ENCODE measurements at regions not wholly inside any gene's neighbourhood (a gene's known extent, or its start where the extent isn't known, plus 50 kb on each side); places are given as distances from the start of the nearest gene placed in this dataset.

DNA sequence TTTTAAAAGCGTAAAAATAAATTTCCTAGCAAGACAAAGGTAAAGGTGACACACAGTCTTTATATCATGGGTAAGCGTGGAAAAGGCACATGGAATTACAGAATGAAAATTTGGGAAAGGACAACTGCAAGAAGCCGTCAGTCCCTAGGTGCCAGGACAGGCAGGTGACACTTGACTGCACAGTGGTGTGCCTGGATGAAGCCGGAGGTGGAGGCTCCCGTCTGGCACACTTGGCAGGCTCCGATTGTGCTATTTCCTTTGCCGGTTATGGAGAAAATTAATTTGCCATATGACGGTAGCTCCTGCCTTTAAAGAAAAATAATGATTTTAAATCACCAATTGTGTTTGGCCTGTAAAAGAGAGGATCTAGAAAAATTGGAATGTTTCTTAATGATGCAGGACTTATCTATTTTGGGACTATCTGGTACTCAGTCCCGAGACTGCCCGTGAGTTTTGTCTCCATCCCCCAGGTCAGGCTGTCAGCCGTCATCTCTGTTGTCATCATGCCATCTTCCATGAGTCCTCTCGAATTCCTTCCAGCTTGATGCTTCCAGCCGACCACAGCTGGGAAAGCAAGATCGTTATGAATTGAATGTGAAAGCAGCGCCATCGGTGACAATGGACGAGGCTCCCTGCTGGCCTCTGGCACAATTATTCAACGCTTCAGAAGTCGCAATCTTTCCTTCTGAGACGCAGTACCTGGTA lies 56.2 kb upstream of the MGMT start:
- Histone ChIP-seq H3K4me3 (ENCODE audit: low read depth in 1 of 2, low read length in 2 of 2) (no peak overlapping the region), H3K27me3 (ENCODE audit: control insufficient read depth in 1 of 2, insufficient read depth in 2 of 2, low read length in 2 of 2) (no peaks in the 10 kb centered on the region), H3K4me1 (ENCODE audit: control insufficient read depth in 2 of 2, insufficient read depth in 2 of 2, low read length in 1 of 2) (no peaks in the 10 kb centered on the region), H3K36me3 (ENCODE audit: control insufficient read depth in 2 of 2, insufficient read depth in 2 of 2, low read length in 1 of 2) (no peaks in the 10 kb centered on the region), H3K27ac (ENCODE audit: low read depth in 2 of 2, low read length in 1 of 2) (no peak overlapping the region), H3K9me3 (ENCODE audit: control insufficient read depth in 2 of 2, insufficient read depth in 1 of 2, low read depth in 1 of 2, low read length in 1 of 2) (no peaks in the 10 kb centered on the region)
- WGBS, 2 donors: 72 to 76% methylated on average over 20 of the region's 20 CpGs

DNA sequence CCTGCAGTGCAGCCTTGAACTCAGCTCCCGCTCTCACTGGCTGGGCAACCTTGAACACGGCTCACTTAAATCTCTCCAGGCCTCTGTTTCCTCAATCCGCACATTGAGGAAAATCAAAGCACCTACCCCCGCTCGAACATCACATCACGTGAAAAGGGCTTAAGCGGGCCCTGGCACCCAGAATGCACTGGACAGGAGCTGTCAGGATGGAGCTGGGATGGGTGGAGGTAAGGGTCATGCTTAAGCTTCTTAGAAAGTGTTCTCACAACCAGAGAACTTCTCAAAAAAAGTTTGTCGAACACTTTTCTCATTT lies 55.7 kb upstream of the MGMT start:
- 94% methylated on average over 8 of the region's 8 CpGs for WGBS, 2 donors
- Histone ChIP-seq H3K27ac (ENCODE audit: low read depth in 2 of 2, low read length in 1 of 2) (no peak overlapping the region), H3K27me3 (ENCODE audit: control insufficient read depth in 1 of 2, insufficient read depth in 2 of 2, low read length in 2 of 2) (no peaks in the 10 kb centered on the region)

DNA sequence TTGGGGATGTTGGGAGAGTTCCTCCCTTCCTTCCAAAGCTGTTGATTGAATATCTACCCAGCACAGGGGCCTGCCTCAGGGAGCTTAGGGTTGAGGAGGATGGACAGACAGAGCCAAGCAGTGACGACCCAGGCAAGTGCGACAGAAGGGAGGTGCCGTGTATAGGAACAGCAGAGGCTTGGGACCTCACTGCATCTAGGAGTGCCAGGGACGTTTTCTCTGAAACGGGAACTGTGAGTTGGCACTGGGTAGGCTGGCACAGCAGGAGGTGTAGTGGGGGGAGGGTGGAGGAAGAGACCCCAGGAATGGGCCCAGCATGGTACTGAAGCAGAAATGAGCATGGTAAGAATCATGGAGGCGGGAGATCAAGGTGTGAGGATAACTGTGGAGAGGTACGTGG lies 55.3 kb upstream of the MGMT start:
- Histone ChIP-seq H3K9me3 (ENCODE audit: control insufficient read depth in 2 of 2, insufficient read depth in 1 of 2, low read depth in 1 of 2, low read length in 1 of 2) (no peaks in the 10 kb centered on the region), H3K4me1 (ENCODE audit: control insufficient read depth in 2 of 2, insufficient read depth in 2 of 2, low read length in 1 of 2) (no peaks in the 10 kb centered on the region), H3K27ac (ENCODE audit: low read depth in 2 of 2, low read length in 1 of 2) (no peak overlapping the region), H3K36me3 (ENCODE audit: control insufficient read depth in 2 of 2, insufficient read depth in 2 of 2, low read length in 1 of 2) (no peaks in the 10 kb centered on the region), H3K4me3 (ENCODE audit: low read depth in 1 of 2, low read length in 2 of 2) (no peak overlapping the region), H3K27me3 (ENCODE audit: control insufficient read depth in 1 of 2, insufficient read depth in 2 of 2, low read length in 2 of 2) (no peaks in the 10 kb centered on the region)
- 60 to 63% methylated on average over 7 of the region's 7 CpGs for WGBS, 2 donors

More for the DNA sequence above, 55.7 kb upstream of the MGMT start:
- H3K9me3 ChIP-seq (ENCODE audit: control insufficient read depth in 2 of 2, insufficient read depth in 1 of 2, low read depth in 1 of 2, low read length in 1 of 2): no peaks in the 10 kb centered on the region
- no peak overlapping the region for H3K4me3 ChIP-seq (ENCODE audit: low read depth in 1 of 2, low read length in 2 of 2)
- H3K4me1 ChIP-seq (ENCODE audit: control insufficient read depth in 2 of 2, insufficient read depth in 2 of 2, low read length in 1 of 2): no peaks in the 10 kb centered on the region
- no peaks in the 10 kb centered on the region for H3K36me3 ChIP-seq (ENCODE audit: control insufficient read depth in 2 of 2, insufficient read depth in 2 of 2, low read length in 1 of 2)

DNA sequence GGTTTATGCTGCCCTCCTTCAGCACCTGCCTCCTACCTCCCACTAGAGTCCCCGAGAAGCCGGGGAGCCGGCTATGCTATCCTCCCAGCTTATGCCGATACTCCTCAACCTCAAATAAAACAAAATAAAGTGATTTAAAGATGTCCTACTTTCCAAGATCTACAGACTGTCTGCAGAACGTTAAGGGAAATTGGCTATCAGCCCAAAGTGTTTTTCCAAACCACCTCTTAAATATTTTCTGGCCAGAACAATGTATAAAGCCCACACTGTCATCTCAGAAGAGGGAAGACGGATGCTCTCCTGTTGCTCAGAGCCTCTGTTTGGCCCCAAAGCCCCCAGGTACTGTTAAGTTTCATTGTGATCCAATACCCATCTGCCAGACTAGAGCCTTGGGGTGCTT lies 54.0 kb upstream of the MGMT start:
- WGBS, 2 donors: 80 to 82% methylated on average over 6 of the region's 6 CpGs
- Histone ChIP-seq H3K4me1 (ENCODE audit: control insufficient read depth in 2 of 2, insufficient read depth in 2 of 2, low read length in 1 of 2) (no peaks in the 10 kb centered on the region), H3K36me3 (ENCODE audit: control insufficient read depth in 2 of 2, insufficient read depth in 2 of 2, low read length in 1 of 2) (no peaks in the 10 kb centered on the region), H3K9me3 (ENCODE audit: control insufficient read depth in 2 of 2, insufficient read depth in 1 of 2, low read depth in 1 of 2, low read length in 1 of 2) (no peaks in the 10 kb centered on the region), H3K27ac (ENCODE audit: low read depth in 2 of 2, low read length in 1 of 2) (no peak overlapping the region), H3K27me3 (ENCODE audit: control insufficient read depth in 1 of 2, insufficient read depth in 2 of 2, low read length in 2 of 2) (no peaks in the 10 kb centered on the region), H3K4me3 (ENCODE audit: low read depth in 1 of 2, low read length in 2 of 2) (no peak overlapping the region)

DNA sequence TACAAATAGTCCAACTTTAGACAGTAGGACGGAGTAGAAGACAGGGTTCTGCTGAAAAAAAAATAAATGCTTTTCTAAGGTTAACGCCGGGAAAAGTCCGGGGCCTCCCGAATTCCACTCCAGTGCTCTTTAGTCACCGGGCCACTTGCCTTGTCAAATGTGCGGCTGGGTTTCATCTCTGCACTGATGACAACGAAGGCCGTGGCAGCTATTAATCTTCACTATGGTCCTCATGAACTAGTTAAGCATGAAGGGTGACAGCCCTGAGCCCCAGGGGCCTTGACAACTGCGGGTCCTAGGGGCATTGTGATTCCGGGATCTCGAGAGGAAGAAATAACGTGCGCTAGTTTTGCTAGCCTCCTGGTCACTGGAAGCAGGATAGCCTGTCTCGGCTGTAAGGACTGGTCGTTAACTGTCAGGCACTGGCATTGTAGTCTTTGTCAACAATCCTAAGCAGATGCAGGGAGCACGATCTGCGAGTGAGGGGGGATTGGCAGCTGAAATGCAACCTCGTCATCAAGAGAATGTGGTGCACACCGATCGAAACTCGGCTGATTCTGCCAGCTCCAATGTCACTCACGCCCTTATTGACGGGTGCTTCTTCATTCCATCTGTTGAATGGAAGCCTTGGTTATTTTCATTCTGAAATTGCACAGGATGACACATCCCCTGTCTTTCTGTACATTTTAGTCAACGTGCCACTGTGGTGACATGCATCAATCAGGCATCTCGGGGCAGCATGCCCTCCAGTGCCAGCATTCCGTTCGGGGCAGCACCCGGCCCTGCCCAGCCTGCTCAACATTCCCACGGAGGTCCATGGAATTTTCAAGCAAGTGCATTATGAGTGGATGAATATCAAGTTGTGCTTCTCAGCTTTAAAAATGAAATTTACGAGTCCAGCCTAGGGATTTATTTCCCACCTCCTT lies 51.6 kb upstream of the MGMT start:
- WGBS, 2 donors: 84 to 86% methylated on average over 31 of the region's 31 CpGs
- H3K36me3 ChIP-seq (ENCODE audit: control insufficient read depth in 2 of 2, insufficient read depth in 2 of 2, low read length in 1 of 2): no peaks in the 10 kb centered on the region
- no peaks in the 10 kb centered on the region for H3K9me3 ChIP-seq (ENCODE audit: control insufficient read depth in 2 of 2, insufficient read depth in 1 of 2, low read depth in 1 of 2, low read length in 1 of 2)
- no peak overlapping the region for H3K27ac ChIP-seq (ENCODE audit: low read depth in 2 of 2, low read length in 1 of 2)
- no peaks in the 10 kb centered on the region for H3K27me3 ChIP-seq (ENCODE audit: control insufficient read depth in 1 of 2, insufficient read depth in 2 of 2, low read length in 2 of 2)
- no peaks in the 10 kb centered on the region for H3K4me1 ChIP-seq (ENCODE audit: control insufficient read depth in 2 of 2, insufficient read depth in 2 of 2, low read length in 1 of 2)
- no peak overlapping the region for H3K4me3 ChIP-seq (ENCODE audit: low read depth in 1 of 2, low read length in 2 of 2)

DNA sequence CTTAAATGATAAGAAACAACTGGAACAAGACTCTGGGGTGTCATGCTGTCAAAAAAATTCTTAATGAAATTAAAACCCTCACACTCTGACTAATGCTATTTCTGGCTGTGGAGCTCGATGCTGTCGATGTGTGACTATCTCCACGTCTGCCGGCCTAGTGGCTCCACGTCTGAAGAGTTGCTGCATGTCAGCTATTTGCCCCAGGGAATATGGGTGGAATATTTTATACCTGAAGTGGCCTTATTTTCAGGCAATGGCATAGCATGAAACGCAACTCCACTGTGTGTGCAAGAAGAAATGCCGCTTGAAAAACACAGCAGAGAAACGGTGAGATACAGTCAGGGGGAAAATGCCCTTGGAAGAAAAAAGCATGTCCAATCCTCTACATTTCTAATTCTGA lies 50.9 kb upstream of the MGMT start:
- Histone ChIP-seq H3K27ac (ENCODE audit: low read depth in 2 of 2, low read length in 1 of 2) (no peak overlapping the region), H3K4me1 (ENCODE audit: control insufficient read depth in 2 of 2, insufficient read depth in 2 of 2, low read length in 1 of 2) (no peaks in the 10 kb centered on the region), H3K9me3 (ENCODE audit: control insufficient read depth in 2 of 2, insufficient read depth in 1 of 2, low read depth in 1 of 2, low read length in 1 of 2) (no peaks in the 10 kb centered on the region), H3K36me3 (ENCODE audit: control insufficient read depth in 2 of 2, insufficient read depth in 2 of 2, low read length in 1 of 2) (no peaks in the 10 kb centered on the region), H3K27me3 (ENCODE audit: control insufficient read depth in 1 of 2, insufficient read depth in 2 of 2, low read length in 2 of 2) (no peaks in the 10 kb centered on the region), H3K4me3 (ENCODE audit: low read depth in 1 of 2, low read length in 2 of 2) (no peak overlapping the region)
- 77 to 81% methylated on average over 8 of the region's 8 CpGs for WGBS, 2 donors

DNA sequence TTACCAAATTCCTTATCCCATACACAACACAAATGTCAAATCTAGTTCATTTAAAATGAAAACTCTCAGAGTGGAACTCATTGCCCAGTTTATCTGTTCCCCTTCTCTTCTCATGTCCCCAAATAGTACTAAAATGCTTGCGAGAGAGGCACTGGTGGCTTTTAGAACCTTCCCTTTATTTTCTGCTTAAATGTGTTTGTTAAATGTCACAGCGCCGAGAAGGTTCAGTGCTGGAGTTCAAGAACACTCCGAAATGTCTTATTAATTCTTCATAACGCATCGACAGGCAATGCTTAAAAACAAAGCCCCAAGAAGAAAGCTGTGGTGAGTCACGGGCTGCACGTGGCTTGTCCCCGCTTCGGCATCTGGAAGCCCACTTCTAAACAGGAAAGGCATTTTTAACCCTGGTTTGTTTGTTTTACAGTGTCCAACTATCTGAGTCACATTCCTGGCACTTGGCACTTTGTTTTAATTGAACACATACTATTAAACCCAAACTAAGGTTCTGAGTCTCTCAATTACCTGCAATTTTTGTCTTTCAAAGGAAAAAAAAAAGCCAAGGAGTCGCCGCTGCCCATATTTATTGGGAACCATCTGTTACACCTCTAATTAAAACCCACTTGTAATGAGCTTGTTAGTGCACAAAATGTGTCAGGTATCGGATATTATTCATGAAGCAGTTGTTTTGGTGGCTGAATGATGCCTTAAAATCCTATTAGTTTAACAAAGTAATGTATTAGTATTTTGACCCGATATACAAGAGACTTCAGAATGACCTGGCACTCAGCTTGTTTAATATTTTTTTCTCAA lies 49.9 kb upstream of the MGMT start:
- H3K27ac ChIP-seq (ENCODE audit: low read depth in 2 of 2, low read length in 1 of 2): no peak overlapping the region
- 54 to 55% methylated on average over 14 of the region's 14 CpGs for WGBS, 2 donors
- no peaks in the 10 kb centered on the region for H3K9me3 ChIP-seq (ENCODE audit: control insufficient read depth in 2 of 2, insufficient read depth in 1 of 2, low read depth in 1 of 2, low read length in 1 of 2)
- H3K36me3 ChIP-seq (ENCODE audit: control insufficient read depth in 2 of 2, insufficient read depth in 2 of 2, low read length in 1 of 2): no peaks in the 10 kb centered on the region
- H3K4me3 ChIP-seq (ENCODE audit: low read depth in 1 of 2, low read length in 2 of 2): no peak overlapping the region
- H3K4me1 ChIP-seq (ENCODE audit: control insufficient read depth in 2 of 2, insufficient read depth in 2 of 2, low read length in 1 of 2): no peaks in the 10 kb centered on the region
- H3K27me3 ChIP-seq (ENCODE audit: control insufficient read depth in 1 of 2, insufficient read depth in 2 of 2, low read length in 2 of 2): no peaks in the 10 kb centered on the region
